Stimulated activated effector memory CD8-positive, alpha-beta T cell treated with anti-CD3 and anti-CD28 coated beads, Interleukin-12 subunit alpha, Interleukin-12 subunit beta, amount 100 ng/mL, for 72 hours (primary cell): ENCODE measurements at regions not wholly inside any gene's neighbourhood (a gene's known extent, or its start where the extent isn't known, plus 50 kb on each side); places are given as distances from the start of the nearest gene placed in this dataset.
"Not testable (repeated sequence)": the region's sequence is repeated elsewhere in the genome, so short reads cannot be mapped to it uniquely, and the experiment has no call there.

Experiments
- ATAC-seq: fragments of 150-1000 bp; cut with Tn5 transposase; 2 replicates; pipeline ENCODE4 v1.10.0; 2021
- DNase-seq, 2 donors: peaks; one replicate each; pipeline ENCODE4 v3.0.0; 2021 to 2022; ENCODE audit warnings: low spot score in 2 of 2
- H3K27ac Mint-ChIP-seq: one replicate; pipeline ENCODE4 v1.8.0; 2022; ENCODE audit warnings: mild to moderate bottlenecking, mixed read lengths
- H3K36me3 Mint-ChIP-seq: one replicate; pipeline ENCODE4 v1.8.0; 2022; ENCODE audit warnings: mild to moderate bottlenecking, mixed read lengths
- H3K4me1 Mint-ChIP-seq: one replicate; pipeline ENCODE4 v1.8.0; 2022; ENCODE audit warnings: mixed read lengths
- H3K4me3 Mint-ChIP-seq: one replicate; pipeline ENCODE4 v1.8.0; 2022; ENCODE audit warnings: mild to moderate bottlenecking, mixed read lengths
- H3K9me3 Mint-ChIP-seq: one replicate; pipeline ENCODE4 v1.8.0; 2022; ENCODE audit warnings: mixed read lengths

DNA sequence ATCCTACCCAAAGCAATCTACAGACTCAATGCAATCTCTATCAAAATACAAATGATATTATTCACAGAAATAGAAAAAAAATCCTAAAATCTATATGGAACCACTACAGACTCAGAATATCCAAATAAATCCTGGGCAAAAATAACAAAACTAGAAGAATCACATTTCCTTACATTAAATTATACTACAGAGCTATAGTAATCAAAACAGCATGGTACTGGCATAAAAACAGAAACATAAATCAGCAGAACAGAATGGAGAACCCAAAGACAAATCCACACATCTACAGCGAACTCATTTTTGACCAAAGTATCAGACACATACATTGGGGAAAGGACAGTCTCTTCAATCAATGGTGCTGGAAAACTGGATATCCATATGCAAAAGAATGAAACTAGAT is 304.1 kb upstream of the FGF13 start:
- Mint-ChIP-seq H3K36me3 (no peaks in the 10 kb centered on the region), H3K9me3 (peaks cover 3% of the 10 kb centered on the region), H3K4me3 (no peak overlapping the region), H3K4me1 (no peaks in the 10 kb centered on the region), H3K27ac (no peak overlapping the region)
- no peak for ATAC-seq
- no peak for DNase-seq

DNA sequence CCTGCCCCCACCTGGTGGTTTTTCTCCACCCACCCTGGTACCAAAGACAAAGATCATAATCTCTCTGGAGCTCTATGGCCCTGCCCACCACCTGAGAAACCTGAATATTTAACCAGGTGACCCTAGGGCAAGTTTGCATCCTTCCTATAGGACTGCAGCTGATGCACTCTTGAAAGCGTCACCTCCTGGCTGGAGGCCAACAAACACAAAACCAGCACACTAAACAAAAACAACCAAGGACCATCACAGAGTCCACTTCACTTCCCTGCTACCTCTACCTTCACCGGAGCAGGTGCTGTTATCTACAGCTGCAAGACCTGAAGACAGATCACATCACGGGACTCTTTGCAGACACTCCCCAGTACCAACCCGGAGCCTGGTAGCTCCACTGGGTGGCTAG is 296.7 kb upstream of the FGF13 start:
- Mint-ChIP-seq H3K4me3 (no peak overlapping the region), H3K36me3 (no peaks in the 10 kb centered on the region), H3K27ac (no peak overlapping the region), H3K4me1 (no peaks in the 10 kb centered on the region), H3K9me3 (peaks cover 4% of the 10 kb centered on the region)
- no peak for DNase-seq
- no peak for ATAC-seq

DNA sequence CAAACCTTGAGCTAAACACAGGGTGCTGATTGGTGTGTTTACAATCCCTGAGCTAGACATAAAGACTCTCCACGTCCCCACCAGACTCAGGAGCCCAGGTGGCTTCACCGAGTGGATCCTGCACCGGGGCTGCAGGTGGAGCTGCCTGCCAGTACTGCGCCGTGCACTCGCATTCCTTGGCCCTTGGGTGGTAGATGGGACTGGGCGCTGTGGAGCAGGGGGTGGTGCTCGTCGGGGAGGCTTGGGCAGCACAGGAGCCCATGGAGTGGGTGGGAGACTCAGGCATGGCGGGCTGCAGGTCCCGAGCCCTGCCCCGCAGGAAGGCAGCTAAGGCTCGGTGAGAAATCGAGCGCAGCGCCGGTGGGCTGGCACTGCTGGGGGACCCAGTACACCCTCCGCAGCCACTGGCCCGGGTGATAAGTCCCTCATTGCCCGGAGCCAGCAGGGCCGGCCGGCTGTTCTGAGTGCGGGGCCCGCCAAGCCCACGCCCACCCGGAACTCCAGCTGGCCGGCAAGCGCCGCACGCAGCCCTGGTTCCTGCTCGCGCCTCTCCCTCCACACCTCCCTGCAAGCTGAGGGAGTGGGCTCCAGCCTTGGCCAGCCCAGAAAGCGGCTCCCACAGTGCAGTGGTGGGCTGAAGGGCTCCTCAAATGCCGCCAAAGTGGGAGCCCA is 292.5 kb upstream of the FGF13 start:
- not testable (repeated sequence) for ATAC-seq, H3K4me3 Mint-ChIP-seq, H3K27ac Mint-ChIP-seq, DNase-seq, H3K9me3 Mint-ChIP-seq, H3K4me1 Mint-ChIP-seq, H3K36me3 Mint-ChIP-seq

DNA sequence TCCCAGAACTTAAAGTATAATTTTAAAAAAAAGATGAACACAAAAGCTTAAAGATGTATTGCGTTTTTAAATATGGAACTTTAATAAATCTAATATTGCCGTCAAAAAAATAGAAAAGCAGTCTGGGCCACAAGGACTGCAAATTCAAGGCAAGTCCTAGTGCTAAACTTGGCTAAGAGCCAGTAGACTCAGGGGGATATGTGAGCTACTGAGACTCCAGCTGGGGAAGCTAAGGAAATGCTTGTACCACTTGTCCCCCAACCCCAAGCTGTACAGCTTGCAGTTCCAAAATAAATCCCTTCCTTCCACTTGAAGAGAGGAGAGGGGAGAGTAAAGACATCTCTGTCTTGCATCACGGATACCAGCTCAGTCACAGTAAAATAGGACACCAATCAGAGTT is 290.8 kb upstream of the FGF13 start:
- Mint-ChIP-seq H3K9me3 (peaks cover 4% of the 10 kb centered on the region), H3K4me1 (no peaks in the 10 kb centered on the region), H3K27ac (no peak overlapping the region), H3K4me3 (no peak overlapping the region), H3K36me3 (no peaks in the 10 kb centered on the region)
- no peak for DNase-seq
- ATAC-seq = no peak

DNA sequence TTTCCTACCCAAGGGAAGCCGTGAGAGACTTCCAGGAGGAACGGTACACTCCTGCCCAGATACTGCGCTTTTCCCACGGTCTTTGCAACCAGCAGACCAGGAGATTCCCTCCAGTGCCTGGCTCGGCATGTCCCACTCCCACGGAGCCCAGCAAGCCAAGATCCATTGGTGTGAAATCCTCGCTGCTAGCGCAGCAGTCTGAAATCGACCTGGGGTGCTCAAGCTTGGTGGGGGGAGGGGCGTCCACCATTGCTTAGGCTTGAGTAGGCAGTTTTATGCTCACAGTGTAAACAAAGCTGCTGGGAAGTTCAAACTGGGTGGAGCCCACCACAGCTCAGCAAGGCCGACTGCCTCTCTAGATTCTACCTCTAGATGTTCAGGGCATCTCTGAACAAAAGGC is 284.8 kb upstream of the FGF13 start:
- no peak overlapping the region for H3K4me3 Mint-ChIP-seq

DNA sequence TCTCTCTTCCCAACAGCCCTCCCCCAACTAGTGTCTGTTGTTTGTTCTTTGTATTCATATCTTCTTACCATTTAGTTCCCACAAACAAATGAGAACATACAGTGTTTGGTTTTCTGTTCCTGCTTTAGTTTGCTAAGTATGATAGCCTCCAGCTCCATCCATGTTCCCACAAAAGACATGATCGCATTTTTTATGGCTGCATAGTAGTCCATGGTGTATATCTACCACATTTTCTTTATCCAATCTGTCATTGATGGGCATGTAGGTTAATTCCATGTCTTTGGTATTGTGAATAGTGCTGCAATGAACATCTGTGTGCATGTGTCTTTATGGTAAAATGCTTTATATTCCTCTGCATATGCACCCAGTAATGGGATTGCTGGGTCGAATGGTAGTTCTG is 283.9 kb upstream of the FGF13 start:
- DNase-seq (no peak), ATAC-seq (no peak)
- Mint-ChIP-seq H3K27ac (no peak overlapping the region), H3K36me3 (no peaks in the 10 kb centered on the region), H3K9me3 (no peaks in the 10 kb centered on the region), H3K4me1 (no peaks in the 10 kb centered on the region), H3K4me3 (no peak overlapping the region)

More for the DNA sequence above, 284.8 kb upstream of the FGF13 start:
- Mint-ChIP-seq H3K36me3 (no peaks in the 10 kb centered on the region), H3K4me1 (no peaks in the 10 kb centered on the region), H3K27ac (no peak overlapping the region), H3K9me3 (no peaks in the 10 kb centered on the region)
- DNase-seq (no peak), ATAC-seq (no peak)

DNA sequence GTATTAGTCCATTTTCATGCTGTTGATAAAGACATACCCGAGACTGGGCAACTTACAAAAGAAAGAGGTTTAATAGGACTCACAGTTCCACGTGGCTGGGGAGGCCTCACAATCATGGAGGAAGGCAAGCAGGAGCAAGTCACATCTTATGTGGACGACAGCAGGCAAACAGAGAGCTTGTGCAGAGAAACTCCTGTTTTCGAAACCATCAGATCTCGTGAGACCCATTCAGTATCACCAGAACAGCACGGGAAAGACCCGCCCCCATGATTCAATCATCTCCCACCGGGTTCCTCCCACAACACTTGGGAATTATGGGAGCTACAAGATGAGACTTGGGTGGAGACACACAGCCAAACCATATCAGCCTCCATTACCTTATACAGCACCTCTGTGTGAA is 278.9 kb upstream of the FGF13 start:
- not testable (repeated sequence) for H3K27ac Mint-ChIP-seq, H3K36me3 Mint-ChIP-seq, DNase-seq, H3K4me1 Mint-ChIP-seq, ATAC-seq, H3K9me3 Mint-ChIP-seq, H3K4me3 Mint-ChIP-seq

DNA sequence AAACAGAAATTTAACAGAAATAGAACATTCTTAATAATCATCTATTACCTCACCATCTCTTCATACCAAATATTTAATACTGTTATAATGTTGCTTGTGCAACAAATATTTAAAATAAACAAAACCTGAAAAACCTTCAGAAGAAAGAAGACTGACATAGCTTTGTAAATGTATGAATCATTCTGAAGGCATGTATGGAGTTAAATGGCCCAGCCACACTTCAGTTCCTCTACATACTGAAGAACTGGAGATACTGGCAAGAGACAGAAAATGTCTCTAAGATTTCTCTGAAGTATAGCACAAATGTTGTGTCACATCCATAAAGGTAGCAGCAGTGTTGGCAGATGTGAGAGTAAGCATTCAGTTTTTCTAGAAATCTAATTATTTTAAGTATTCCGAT is 275.3 kb upstream of the FGF13 start:
- H3K27ac Mint-ChIP-seq = no peak overlapping the region
- peaks cover 2% of the 10 kb centered on the region for H3K9me3 Mint-ChIP-seq
- H3K4me3 Mint-ChIP-seq = no peak overlapping the region
- no peaks in the 10 kb centered on the region for H3K36me3 Mint-ChIP-seq
- ATAC-seq (no peak), DNase-seq (no peak)
- H3K4me1 Mint-ChIP-seq = no peaks in the 10 kb centered on the region

DNA sequence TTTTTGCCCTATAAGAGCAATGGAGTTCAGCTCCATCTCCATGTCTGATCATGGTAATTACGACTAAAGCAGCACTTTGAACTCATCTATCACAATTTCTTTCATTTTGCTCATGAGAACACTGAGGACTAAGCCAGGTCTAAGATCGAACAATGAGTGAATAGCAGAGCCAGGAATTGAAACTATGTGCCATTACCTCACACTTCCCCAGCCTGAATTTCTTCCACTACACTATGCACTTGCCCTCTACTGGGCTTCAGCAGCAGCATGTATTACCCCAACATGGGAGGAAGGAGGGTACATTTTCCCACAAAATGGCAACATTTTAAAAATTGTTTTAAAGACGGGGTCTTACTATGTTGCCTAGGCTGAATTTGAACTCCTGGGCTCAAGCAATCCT is 274.7 kb upstream of the FGF13 start:
- no peak overlapping the region for H3K27ac Mint-ChIP-seq
- H3K4me3 Mint-ChIP-seq = no peak overlapping the region
- DNase-seq = no peak
- no peak for ATAC-seq
- peaks cover 2% of the 10 kb centered on the region for H3K9me3 Mint-ChIP-seq
- H3K4me1 Mint-ChIP-seq = no peaks in the 10 kb centered on the region
- H3K36me3 Mint-ChIP-seq = no peaks in the 10 kb centered on the region

DNA sequence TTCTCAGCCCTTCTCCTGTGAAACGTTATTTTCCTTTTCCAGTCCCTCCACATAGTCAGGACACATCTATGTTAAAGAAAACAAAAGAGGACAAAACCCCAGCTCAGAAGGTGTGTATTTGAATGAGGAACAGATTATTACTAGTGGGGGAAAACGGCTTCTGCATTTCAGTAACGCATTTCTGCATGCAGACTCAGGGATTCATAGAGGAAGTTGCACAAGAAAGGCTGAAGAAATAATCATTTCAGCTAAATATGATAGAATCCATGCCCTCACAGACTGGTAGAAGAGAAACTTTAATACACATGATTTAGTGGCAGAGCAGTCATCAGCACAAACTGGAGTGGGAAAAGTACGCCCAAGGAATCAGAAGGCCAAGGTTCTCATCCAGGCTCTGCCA is 270.8 kb upstream of the FGF13 start:
- H3K36me3 Mint-ChIP-seq = no peaks in the 10 kb centered on the region
- H3K27ac Mint-ChIP-seq = no peak overlapping the region
- peaks cover 2% of the 10 kb centered on the region for H3K9me3 Mint-ChIP-seq
- ATAC-seq = no peak
- H3K4me3 Mint-ChIP-seq = no peak overlapping the region
- no peak for DNase-seq
- no peaks in the 10 kb centered on the region for H3K4me1 Mint-ChIP-seq

DNA sequence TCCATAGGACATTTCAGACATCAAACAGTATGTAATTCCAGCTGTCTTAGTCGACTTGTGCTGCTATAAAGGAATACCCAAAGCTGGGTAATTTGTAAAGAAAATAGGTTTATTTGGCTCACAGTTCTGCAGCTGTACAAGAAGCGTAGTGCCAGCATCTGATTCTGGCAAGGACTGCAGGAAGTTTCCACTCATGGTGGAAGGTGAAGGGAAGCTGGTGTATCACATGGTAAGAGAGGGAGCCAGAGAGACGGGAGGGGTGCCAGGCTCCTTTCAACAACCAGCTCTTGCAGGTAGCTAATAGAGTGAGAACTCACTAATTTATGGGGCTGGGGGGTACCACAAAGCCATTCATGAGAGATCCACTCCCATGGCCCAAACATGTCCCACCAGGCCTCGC is 253.0 kb upstream of the FGF13 start:
- ATAC-seq (no peak), DNase-seq (no peak)
- no peak overlapping the region for H3K27ac Mint-ChIP-seq
- H3K36me3 Mint-ChIP-seq = no peaks in the 10 kb centered on the region
- H3K9me3 Mint-ChIP-seq = peaks cover 7% of the 10 kb centered on the region
- no peak overlapping the region for H3K4me3 Mint-ChIP-seq
- no peaks in the 10 kb centered on the region for H3K4me1 Mint-ChIP-seq

DNA sequence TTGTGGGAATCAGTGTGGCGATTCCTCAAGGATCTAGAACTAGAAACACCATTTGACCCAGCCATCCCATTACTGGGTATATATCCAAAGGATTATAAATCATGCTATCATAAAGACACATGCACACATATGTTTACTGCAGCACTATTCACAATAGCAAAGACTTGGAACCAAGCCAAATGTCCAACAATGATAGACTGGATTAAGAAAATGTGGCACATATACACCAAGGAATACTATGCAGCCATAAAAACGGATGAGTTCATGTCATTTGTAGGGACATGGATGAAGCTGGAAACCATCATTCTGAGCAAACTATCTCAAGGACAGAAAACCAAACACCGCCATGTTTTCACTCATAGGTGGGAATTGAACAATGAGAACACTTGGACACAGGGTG is 250.9 kb upstream of the FGF13 start:
- not testable (repeated sequence) for H3K36me3 Mint-ChIP-seq, H3K27ac Mint-ChIP-seq, H3K9me3 Mint-ChIP-seq, ATAC-seq, H3K4me3 Mint-ChIP-seq, DNase-seq, H3K4me1 Mint-ChIP-seq

DNA sequence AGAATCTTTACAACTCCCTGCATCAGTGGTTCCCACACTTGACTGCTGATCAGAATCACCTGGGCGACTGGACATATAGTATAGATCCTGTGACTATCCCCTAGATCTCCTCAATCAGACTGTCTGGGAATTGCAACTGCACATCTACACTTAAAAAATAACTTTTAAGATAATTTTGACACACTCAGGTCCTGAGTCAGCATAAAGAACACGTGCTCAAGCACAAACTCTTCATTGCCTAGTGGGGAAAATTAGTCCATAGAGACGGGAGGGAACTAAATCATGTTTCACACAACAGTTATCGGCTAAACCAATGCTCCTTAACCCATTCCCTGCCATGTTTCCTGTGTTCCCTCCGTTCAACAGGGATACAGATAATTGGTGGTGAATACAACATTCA is 243.5 kb upstream of the FGF13 start:
- DNase-seq = no peak
- H3K9me3 Mint-ChIP-seq = no peaks in the 10 kb centered on the region
- no peak for ATAC-seq

DNA sequence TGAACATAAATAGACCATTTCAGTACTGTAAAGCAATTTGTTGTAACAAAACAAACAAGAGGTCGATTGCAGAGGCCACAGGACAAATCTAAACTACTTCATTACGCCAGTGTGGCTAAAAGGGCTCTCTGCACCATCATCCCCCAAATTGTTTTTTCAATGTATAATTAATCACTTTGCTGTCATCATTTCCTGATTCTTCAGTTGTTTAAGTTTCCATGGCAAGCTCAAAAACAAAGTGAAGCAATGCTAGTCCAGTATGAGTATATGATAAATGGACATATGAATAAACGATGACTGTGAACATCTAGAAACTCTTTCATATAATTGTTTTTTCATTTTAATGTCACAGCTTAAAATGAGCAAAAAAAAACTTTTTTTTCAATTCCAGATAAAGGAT is 235.4 kb upstream of the FGF13 start:
- DNase-seq = no peak
- ATAC-seq = no peak
- no peaks in the 10 kb centered on the region for H3K36me3 Mint-ChIP-seq
- no peak overlapping the region for H3K4me3 Mint-ChIP-seq
- H3K27ac Mint-ChIP-seq = no peak overlapping the region
- no peaks in the 10 kb centered on the region for H3K4me1 Mint-ChIP-seq
- peaks cover 2% of the 10 kb centered on the region for H3K9me3 Mint-ChIP-seq

More for the DNA sequence above, 243.5 kb upstream of the FGF13 start:
- H3K36me3 Mint-ChIP-seq = no peaks in the 10 kb centered on the region
- no peaks in the 10 kb centered on the region for H3K4me1 Mint-ChIP-seq
- no peak overlapping the region for H3K4me3 Mint-ChIP-seq
- H3K27ac Mint-ChIP-seq = no peak overlapping the region

DNA sequence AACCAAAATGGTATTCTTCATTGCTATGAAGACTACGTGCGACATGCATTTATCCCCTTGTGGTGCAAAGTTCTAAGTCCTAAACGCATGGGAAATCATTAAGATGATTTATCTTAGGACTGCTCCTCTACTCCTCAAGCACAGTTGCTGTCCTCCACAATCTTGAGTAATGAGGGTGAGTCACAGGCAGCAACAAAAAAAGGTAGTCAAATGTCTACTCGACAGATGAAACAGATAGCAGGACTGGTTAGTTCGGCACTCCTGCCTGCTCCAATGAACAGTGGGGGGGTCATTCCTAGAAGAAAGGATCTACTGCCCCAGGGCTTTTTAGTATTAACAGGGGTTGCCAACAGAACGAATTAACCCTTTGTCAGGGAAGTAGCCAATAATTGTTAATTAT is 233.7 kb upstream of the FGF13 start:
- Mint-ChIP-seq H3K4me3 (no peak overlapping the region), H3K36me3 (no peaks in the 10 kb centered on the region), H3K4me1 (no peaks in the 10 kb centered on the region), H3K27ac (no peak overlapping the region), H3K9me3 (peaks cover 2% of the 10 kb centered on the region)
- ATAC-seq (no peak), DNase-seq (no peak)

DNA sequence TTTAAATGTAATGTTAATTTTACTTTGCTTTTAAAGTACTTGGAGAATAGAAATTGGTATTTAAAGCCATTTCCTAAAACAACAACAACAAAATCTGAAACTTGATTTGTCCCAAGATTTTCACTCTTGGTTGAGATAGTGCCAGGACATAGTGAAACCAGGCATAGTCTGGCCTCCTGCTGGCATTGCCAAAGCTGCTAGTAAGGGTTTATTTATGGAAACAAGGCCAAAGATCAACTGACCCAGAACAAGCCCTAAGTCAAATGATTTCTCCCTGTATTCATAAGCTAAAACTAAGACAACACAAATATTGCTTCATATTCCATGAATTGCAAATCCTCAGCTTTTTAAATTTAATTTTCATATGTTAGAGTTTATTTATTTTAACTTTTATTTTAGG is 227.5 kb upstream of the FGF13 start:
- Mint-ChIP-seq H3K27ac (no peak overlapping the region), H3K4me1 (no peaks in the 10 kb centered on the region), H3K4me3 (no peak overlapping the region), H3K9me3 (peaks cover 2% of the 10 kb centered on the region), H3K36me3 (no peaks in the 10 kb centered on the region)
- ATAC-seq = no peak
- no peak for DNase-seq

DNA sequence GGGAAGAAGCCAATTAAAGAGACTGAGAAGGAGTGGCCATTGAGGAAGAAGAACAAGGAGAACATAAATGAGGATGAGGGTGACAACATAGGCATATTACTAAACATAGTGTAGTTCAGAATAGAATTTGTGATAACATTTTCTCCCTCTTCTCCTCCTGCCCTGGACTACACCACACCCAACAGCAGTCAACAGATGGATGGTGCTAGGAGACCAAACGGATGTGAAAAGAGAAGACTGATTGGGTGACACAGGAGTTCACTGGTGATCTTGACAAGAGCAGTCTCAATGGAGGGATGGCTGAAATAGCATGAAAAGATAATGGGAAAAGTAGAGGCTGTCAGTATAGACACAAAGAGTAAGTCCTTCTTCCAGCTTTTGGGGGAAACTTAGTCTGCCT is 226.5 kb upstream of the FGF13 start:
- no peaks in the 10 kb centered on the region for H3K9me3 Mint-ChIP-seq
- H3K27ac Mint-ChIP-seq = no peak overlapping the region
- H3K4me1 Mint-ChIP-seq = no peaks in the 10 kb centered on the region
- no peak for DNase-seq
- no peaks in the 10 kb centered on the region for H3K36me3 Mint-ChIP-seq
- no peak overlapping the region for H3K4me3 Mint-ChIP-seq
- ATAC-seq = no peak
